Activated T-cell treated with anti-CD3 and anti-CD28 coated beads, Interleukin-2, amount 50 U/mL, for 24 hours (primary cell): ENCODE measurements at regions not wholly inside any gene's neighbourhood (a gene's known extent, or its start where the extent isn't known, plus 50 kb on each side); places are given as distances from the start of the nearest gene placed in this dataset.
"Not testable (repeated sequence)": the region's sequence is repeated elsewhere in the genome, so short reads cannot be mapped to it uniquely, and the experiment has no call there.

Experiments
- DNase-seq: peaks from one replicate; pipeline ENCODE4 v3.0.0-alpha.2; 2020
- H3K27ac Mint-ChIP-seq: 2 replicates; pipeline ENCODE4 v1.8.0; 2020; ENCODE audit warnings: mild to moderate bottlenecking, mixed read lengths
- H3K27me3 Mint-ChIP-seq: 2 replicates; pipeline ENCODE4 v1.8.0; 2020; ENCODE audit warnings: mixed read lengths
- H3K36me3 Mint-ChIP-seq: 2 replicates; pipeline ENCODE4 v1.8.0; 2020; ENCODE audit warnings: low read depth, mixed read lengths
- H3K4me1 Mint-ChIP-seq: 2 replicates; pipeline ENCODE4 v1.8.0; 2020; ENCODE audit warnings: low read depth, mixed read lengths
- H3K4me3 Mint-ChIP-seq: 2 replicates; pipeline ENCODE4 v1.8.0; 2020; ENCODE audit warnings: mild to moderate bottlenecking, moderate library complexity, mixed read lengths
- H3K9me3 Mint-ChIP-seq: 2 replicates; pipeline ENCODE4 v1.8.0; 2020; ENCODE audit warnings: mixed read lengths

DNA sequence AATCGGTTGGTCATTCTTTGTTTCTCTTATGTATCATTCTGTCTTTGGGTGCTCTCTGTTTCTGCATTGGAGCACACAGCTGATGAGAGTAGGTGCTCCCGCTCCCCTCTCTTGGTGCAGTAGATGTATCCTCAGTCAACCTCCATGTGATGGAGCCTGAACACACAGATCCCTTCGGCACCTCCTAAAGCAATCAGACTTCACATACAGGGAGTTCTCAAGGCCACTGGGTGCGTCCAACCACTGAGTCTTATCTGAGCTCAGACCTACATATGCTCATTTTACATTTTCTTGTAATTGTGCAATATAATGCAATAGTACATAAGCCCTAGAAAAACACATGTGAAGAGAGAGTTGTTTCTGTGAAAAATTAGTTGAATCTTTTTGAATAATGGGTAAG, 198.1 kb upstream of the ATP10A start:
- H3K27me3 Mint-ChIP-seq: peaks cover 19% of the 10 kb centered on the region

DNA sequence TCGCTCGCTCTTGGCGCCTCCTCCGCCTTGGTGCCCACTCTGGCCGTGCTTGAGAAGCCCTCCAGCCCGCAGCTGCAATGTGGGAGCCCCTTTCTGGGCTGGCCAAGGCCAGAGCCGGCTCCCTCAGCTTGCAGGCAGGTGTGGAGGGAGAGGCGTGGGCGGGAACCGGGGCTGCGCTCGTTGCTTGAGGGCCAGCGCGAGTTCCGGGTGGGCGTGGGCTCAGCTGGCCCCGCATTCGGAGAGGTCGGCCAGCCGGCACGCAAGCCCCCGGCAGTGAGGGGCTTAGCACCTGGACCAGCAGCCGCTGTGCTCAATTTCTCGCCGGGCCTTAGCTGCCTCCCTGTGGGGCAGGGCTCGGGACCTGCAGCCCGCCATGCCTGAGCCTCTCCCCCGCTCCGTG, 193.6 kb upstream of the ATP10A start:
- not testable (repeated sequence) for DNase-seq, H3K27ac Mint-ChIP-seq, H3K36me3 Mint-ChIP-seq, H3K4me3 Mint-ChIP-seq, H3K4me1 Mint-ChIP-seq, H3K9me3 Mint-ChIP-seq
- peaks cover 20% of the 10 kb centered on the region for H3K27me3 Mint-ChIP-seq

More for the DNA sequence above, 198.1 kb upstream of the ATP10A start:
- no peaks in the 10 kb centered on the region for H3K9me3 Mint-ChIP-seq
- no peaks in the 10 kb centered on the region for H3K36me3 Mint-ChIP-seq
- H3K4me1 Mint-ChIP-seq: no peaks in the 10 kb centered on the region
- no peak overlapping the region for H3K27ac Mint-ChIP-seq
- H3K4me3 Mint-ChIP-seq: no peak overlapping the region
- DNase-seq: no peak

DNA sequence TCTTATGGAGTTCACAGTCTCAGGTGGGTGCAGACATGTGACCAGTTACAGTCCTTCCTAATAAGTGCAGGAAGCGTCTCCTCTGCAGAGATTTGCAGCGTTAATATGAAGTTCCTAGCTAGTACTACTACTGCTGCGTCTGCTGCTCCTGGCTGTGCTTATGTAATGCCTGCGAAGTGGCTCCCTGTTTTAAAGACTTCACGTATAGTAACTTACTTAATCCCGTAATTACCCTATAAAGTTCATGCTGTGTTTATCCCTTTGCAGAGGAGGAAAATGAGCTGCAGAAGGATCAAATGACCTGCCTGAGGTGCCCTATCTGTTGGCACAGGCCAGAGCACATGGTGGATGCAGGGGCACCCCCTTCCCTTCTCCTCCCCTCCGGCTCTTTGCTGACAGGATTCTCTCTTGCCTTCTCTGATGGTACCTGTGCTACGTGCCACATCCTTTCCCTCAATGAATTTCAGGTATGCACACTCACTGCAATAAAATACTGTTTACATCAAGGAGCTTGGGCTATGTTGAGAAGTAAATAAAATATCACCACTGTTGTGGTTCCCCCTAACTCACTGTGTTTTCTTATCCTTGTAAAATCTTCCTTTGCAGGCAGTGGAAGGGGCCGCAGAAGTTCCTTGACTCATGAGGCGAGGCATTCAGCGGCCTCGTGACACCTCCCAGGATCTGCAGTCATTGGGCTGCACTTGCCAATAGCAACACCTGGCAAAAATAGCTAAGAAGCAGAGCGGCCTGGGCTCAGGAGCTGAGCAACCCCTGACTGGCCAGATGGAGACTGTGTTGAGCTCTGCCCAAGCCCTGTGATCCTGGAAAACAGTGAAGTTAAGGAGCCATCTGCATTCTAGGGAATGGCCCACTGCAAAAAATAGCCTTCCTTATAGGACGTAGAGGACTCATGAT, 188.9 kb upstream of the ATP10A start:
- no peaks in the 10 kb centered on the region for H3K36me3 Mint-ChIP-seq
- no peak for DNase-seq
- no peak overlapping the region for H3K4me3 Mint-ChIP-seq
- no peaks in the 10 kb centered on the region for H3K9me3 Mint-ChIP-seq
- H3K27me3 Mint-ChIP-seq: peaks cover 6% of the 10 kb centered on the region
- H3K27ac Mint-ChIP-seq: no peak overlapping the region
- no peaks in the 10 kb centered on the region for H3K4me1 Mint-ChIP-seq

DNA sequence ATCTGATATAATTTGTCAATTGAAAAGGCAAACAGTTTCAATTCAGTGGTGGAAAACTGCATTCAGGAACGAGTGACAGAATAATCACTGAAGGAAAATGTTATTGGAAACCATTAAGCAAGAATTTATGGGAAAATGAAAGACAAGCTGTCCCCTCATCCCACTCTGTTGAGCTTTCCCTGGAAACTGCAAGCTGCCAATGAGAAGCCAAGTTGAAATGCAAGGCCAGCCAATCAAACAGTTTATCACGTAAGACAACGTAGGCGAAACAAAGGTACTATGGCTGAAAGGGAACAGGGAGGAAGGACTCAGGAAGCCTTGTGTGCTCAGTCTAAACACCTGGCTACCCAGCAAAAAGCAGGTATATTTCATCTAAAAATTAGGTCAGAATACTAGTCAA, 187.9 kb upstream of the ATP10A start:
- H3K4me3 Mint-ChIP-seq: no peak overlapping the region
- H3K36me3 Mint-ChIP-seq: no peaks in the 10 kb centered on the region
- no peaks in the 10 kb centered on the region for H3K4me1 Mint-ChIP-seq
- no peaks in the 10 kb centered on the region for H3K9me3 Mint-ChIP-seq
- H3K27ac Mint-ChIP-seq: no peak overlapping the region
- no peak for DNase-seq
- H3K27me3 Mint-ChIP-seq: peaks cover 12% of the 10 kb centered on the region

DNA sequence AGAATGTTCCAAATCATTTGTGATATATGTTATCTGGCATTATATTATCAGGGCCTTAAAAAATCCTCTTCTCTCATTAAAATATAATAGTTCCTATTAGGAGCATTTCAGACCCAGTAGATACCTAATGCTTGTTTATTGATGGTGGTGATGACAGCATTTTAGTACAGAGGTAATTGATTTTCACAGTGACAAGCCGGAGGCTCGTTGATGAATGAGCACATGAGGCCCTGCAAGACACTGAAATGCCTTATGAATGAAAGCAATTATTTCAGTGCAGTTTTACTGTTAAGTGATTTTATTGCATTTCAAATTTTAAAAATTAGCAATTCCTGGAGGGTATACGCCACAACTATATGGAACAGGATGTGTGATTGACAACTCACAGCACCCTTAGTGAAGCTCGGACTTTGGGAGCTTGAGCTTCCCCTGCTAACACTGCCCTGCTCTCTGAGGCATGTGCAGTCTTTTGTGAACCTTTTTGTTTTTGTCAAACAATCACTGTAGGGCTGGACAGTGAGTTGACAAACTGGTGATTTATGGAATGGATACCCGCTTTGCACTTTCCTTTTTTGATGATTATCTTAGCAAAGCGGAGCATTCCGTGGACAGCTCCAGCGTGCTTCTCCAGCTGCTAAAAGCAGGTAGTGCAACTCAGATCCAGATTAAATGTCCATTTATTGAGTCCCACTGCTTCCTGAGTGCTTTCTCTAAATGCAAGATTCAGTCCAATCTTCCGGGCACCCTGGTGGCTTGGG, 187.0 kb upstream of the ATP10A start:
- Mint-ChIP-seq H3K4me1 (no peaks in the 10 kb centered on the region), H3K27ac (no peak overlapping the region), H3K4me3 (no peak overlapping the region), H3K36me3 (no peaks in the 10 kb centered on the region), H3K9me3 (no peaks in the 10 kb centered on the region), H3K27me3 (peaks cover 17% of the 10 kb centered on the region)
- no peak for DNase-seq

DNA sequence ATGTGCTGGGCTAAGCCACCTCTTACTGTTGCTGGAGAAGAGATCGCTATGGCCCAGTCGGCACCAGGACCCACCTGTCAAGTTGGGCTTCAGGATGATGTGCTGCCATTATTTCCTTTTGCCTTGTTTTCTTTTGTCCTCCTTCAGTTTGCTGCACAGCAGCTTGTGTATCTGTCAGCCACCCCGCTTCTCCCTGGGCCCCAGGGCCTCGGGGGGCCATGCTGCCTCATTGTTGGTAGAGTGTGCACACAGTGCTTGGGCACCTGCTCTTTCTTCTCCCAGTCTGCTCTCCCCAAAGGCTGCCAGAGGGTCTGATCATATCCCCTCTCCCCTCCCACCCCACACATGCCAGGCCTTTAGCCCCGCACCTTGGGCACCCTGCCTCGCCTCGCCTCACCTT, 185.5 kb upstream of the ATP10A start:
- no peak for DNase-seq
- Mint-ChIP-seq H3K9me3 (no peaks in the 10 kb centered on the region), H3K4me3 (no peak overlapping the region), H3K36me3 (no peaks in the 10 kb centered on the region), H3K4me1 (no peaks in the 10 kb centered on the region), H3K27ac (no peak overlapping the region), H3K27me3 (peaks cover 18% of the 10 kb centered on the region)

DNA sequence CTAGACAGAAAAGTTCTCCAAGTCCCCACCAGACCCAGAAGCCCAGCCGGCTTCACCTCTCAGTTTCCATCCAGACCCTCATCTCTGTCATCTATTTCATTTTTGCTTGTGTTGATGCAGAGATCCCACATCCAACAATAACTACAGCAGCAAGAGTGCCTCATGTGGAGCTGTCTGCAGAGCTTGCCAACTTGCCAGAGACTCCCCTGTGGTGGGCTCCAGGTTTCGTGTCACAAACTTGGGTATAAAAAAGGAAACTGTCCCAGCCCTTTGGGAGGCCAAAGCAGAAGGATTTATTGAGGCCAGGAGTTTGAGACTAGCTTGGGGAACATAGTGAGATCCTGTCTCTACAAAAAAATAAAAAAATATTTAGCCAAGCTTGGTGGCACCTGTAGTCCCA, 182.4 kb upstream of the ATP10A start:
- no peak overlapping the region for H3K4me3 Mint-ChIP-seq
- H3K27ac Mint-ChIP-seq: no peak overlapping the region
- H3K9me3 Mint-ChIP-seq: no peaks in the 10 kb centered on the region
- DNase-seq: no peak
- peaks cover 36% of the 10 kb centered on the region for H3K27me3 Mint-ChIP-seq
- no peaks in the 10 kb centered on the region for H3K4me1 Mint-ChIP-seq
- no peaks in the 10 kb centered on the region for H3K36me3 Mint-ChIP-seq

DNA sequence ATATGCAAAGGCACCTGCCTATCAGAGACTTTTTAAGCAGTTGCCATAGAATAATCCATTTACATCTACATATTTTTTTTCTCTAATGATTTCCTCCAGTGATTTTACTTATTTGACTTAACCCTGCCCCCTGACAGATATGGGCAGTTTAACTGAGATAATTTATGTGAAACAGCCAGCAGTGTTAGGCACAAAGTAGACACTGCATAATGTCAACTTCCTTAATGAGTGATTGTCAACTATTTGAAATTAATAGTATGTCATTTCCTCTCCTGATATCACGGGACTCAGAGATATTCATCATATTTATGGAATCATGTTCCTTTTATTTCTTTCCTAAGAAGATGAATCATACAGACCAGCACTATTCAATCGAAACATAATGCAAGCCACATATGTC, 179.9 kb upstream of the ATP10A start:
- H3K36me3 Mint-ChIP-seq: no peaks in the 10 kb centered on the region
- H3K27me3 Mint-ChIP-seq: peaks cover 48% of the 10 kb centered on the region

DNA sequence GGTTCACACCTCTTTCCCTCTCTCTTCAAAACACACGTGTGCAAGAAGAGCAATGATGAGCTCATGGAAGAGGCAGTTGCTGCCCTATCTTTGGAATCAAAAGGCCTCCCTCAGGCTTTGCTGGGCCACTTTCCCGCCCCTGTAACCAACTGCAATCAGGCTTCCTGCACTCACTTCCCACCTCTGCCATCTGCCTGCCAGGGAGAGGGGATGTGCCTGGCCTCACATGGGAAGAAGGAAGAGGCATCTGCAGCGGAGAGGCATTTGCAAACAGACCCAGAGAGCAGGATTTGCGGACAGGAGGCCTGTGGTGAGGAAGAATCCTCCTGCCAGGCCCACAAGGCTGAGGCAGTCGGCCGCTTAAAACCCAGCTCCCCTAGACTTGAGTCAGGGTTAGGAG, 175.6 kb upstream of the ATP10A start:
- H3K27ac Mint-ChIP-seq: no peak overlapping the region
- no peak overlapping the region for H3K4me3 Mint-ChIP-seq
- no peak for DNase-seq
- H3K27me3 Mint-ChIP-seq: peaks cover 35% of the 10 kb centered on the region
- H3K36me3 Mint-ChIP-seq: no peaks in the 10 kb centered on the region
- no peaks in the 10 kb centered on the region for H3K4me1 Mint-ChIP-seq
- H3K9me3 Mint-ChIP-seq: no peaks in the 10 kb centered on the region

More for the DNA sequence above, 179.9 kb upstream of the ATP10A start:
- Mint-ChIP-seq H3K4me1 (no peaks in the 10 kb centered on the region), H3K4me3 (no peak overlapping the region), H3K9me3 (no peaks in the 10 kb centered on the region), H3K27ac (no peak overlapping the region)
- DNase-seq: no peak

DNA sequence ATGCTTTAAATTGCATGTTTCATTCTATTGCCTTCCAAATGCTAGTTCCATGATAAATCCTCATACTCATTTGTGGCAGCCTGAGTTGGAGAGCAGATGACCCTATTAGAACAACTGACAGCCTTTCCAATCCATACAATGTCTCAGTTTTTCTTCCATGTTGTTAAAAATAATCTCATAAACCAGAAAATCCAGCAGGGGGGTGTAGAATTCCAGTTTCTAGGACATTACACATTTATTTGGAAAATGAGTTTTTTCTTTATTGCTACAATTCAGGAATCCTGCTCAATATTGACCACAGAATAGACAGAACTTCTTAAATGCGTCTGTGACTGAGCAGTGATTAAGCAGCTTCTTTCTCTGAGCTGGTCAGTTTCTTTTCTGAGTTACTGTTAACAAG, 174.2 kb upstream of the ATP10A start:
- Mint-ChIP-seq H3K36me3 (no peaks in the 10 kb centered on the region), H3K9me3 (no peaks in the 10 kb centered on the region), H3K4me1 (no peaks in the 10 kb centered on the region), H3K4me3 (no peak overlapping the region), H3K27ac (no peak overlapping the region), H3K27me3 (peaks cover 32% of the 10 kb centered on the region)
- no peak for DNase-seq

DNA sequence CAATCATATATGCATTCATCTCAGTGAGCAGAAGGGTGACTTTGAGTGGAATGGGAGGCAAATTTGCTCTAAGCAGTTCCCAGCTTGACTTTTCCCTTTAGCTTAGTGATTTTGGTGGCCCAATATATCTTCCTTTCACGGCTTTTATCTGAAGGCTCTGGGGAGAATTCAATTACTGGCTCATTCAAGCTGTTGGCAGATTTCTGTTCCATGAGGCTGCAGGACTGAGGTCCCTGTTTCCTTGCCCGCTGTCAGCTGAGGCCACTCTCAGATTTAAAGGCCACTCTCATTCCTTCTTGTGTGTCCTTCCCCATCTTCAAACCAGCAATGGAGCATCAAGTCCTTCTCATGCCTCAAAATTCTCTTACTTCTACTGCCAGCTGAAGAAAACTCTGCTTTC, 170.4 kb upstream of the ATP10A start:
- no peak for DNase-seq
- peaks cover 16% of the 10 kb centered on the region for H3K27me3 Mint-ChIP-seq

DNA sequence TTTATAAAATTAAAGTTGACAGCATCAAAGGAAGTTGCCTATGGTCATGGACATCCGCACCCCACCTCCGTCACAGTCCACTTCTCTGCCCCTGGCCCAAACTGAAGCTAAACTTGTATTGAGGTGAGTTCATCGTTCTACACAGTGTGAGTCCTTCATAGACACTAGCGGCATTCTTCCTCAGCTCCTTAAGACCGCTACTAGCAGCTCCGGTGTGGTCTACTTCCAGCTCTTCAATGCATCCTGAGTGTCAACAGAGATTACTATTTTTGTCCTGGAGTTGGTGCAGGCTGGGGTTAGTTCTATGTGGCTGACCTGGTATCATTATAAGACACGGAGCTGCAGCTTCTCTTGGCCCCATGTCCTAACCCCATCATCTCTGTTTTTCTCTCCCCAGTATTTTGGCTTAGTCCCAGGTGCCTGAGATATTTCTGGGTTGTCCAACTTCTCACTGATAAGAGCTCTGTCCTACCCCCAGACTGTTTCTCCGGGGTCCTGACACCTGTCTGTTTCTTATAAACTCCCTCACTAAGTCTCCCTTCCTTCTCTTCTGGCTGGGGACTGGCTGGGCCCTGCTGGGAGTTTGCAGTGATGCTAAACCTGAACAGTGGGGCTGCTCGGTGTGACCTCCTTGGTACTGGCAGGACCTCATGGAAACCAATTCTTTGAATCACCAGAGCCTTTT, 169.2 kb upstream of the ATP10A start:
- peaks cover 13% of the 10 kb centered on the region for H3K27me3 Mint-ChIP-seq
- H3K36me3 Mint-ChIP-seq: no peaks in the 10 kb centered on the region

More for the DNA sequence above, 170.4 kb upstream of the ATP10A start:
- Mint-ChIP-seq H3K36me3 (no peaks in the 10 kb centered on the region), H3K27ac (no peak overlapping the region), H3K4me3 (no peak overlapping the region), H3K9me3 (no peaks in the 10 kb centered on the region), H3K4me1 (no peaks in the 10 kb centered on the region)

DNA sequence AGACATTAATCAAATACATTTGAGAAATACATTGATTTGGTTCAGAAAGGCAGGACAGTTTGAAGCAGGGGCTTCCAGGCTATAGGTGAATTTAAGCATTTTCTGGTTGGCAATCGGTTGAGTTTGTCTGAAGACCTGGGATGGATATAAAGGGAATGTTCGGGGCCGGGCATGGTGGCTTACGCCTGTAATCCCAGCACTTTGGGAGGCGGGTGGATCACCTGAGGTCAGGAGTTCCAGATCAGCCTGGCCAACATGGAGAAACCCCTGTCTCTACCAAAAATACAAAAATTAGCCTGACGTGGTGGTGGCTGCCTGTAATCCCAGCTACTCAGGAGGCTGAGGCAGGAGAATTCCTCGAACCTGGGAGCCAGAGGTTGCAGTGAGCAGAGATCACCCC, 166.5 kb upstream of the ATP10A start:
- H3K27me3 Mint-ChIP-seq, H3K9me3 Mint-ChIP-seq, DNase-seq, H3K4me1 Mint-ChIP-seq, H3K36me3 Mint-ChIP-seq, H3K4me3 Mint-ChIP-seq, H3K27ac Mint-ChIP-seq: not testable (repeated sequence)

More for the DNA sequence above, 169.2 kb upstream of the ATP10A start:
- H3K4me3 Mint-ChIP-seq: no peak overlapping the region
- no peaks in the 10 kb centered on the region for H3K4me1 Mint-ChIP-seq
- H3K27ac Mint-ChIP-seq: no peak overlapping the region
- no peak for DNase-seq
- H3K9me3 Mint-ChIP-seq: no peaks in the 10 kb centered on the region

DNA sequence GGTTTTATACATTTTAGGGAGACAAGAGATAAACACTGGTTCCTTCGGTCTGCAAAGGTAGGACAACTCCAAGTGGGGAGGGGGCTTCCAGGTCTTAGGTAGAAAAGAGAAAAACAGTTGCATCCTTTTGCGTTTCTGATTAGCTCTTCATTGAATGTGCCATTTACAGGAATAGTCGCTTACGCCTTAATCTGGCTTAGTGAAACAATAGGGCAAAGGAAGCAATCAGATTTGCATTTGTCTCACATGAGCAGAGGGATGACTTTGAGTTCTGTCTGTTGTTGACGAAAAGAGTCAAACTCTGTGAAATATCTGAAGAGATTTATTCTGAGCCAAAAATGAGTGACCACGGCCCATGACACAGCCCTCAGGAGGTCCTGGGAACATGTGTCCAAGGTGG, 166.0 kb upstream of the ATP10A start:
- Mint-ChIP-seq H3K36me3 (no peaks in the 10 kb centered on the region), H3K9me3 (no peaks in the 10 kb centered on the region)

More for the DNA sequence above, 166.0 kb upstream of the ATP10A start:
- no peak overlapping the region for H3K4me3 Mint-ChIP-seq
- DNase-seq: no peak
- H3K4me1 Mint-ChIP-seq: no peaks in the 10 kb centered on the region
- H3K27me3 Mint-ChIP-seq: peaks cover 7% of the 10 kb centered on the region
- H3K27ac Mint-ChIP-seq: no peak overlapping the region
